ENCODE measurements at regions not wholly inside any gene's neighbourhood (a gene's known extent, or its start where the extent isn't known, plus 50 kb on each side); places are given as distances from the start of the nearest gene placed in this dataset.

- dilution Hi-C loops (cut with MboI; ENCODE audit: extremely low pct_ligation_motif_present, low sequenced_read_pairs) = no loop called here
- Histone ChIP-seq H3K27me3 (ENCODE audit: control insufficient read depth, extremely low read depth, insufficient read depth, low read length) (no peaks in the 10 kb centered on the region), H3K36me3 (ENCODE audit: control insufficient read depth in 2 of 2, extremely low read depth in 1 of 2, insufficient read depth in 2 of 2, low read length in 2 of 2) (no peaks in the 10 kb centered on the region), H3K4me3 (ENCODE audit: control insufficient read depth in 2 of 3, extremely low read depth in 1 of 3, insufficient read depth in 2 of 3, low read depth in 1 of 3, low read length in 3 of 3) (peak overlapping the region in 2 of 3 experiments; percentile 4 to 13), H3K27ac (ENCODE audit: control insufficient read depth, insufficient read depth, low read length) (no peak overlapping the region), H3K9me1 (ENCODE audit: control insufficient read depth, extremely low read depth, insufficient read depth, low read length) (no peaks in the 10 kb centered on the region), H3K79me2 (ENCODE audit: control insufficient read depth, insufficient read depth, low read length) (no peaks in the 10 kb centered on the region), H3K4me2 (ENCODE audit: control insufficient read depth, extremely low read depth, insufficient read depth, low read depth, low read length) (peak overlapping the region; percentile 63), H3K9me3 (ENCODE audit: control insufficient read depth, low read depth, low read length) (no peaks in the 10 kb centered on the region), H2AFZ (ENCODE audit: control insufficient read depth, low read length) (no peak overlapping the region), H3K9ac (ENCODE audit: control insufficient read depth, extremely low read depth, insufficient read depth, low read length) (no peak overlapping the region), H4K20me1 (ENCODE audit: control insufficient read depth, extremely low read depth, insufficient read depth, low read length) (no peaks in the 10 kb centered on the region), H3K4me1 (ENCODE audit: control insufficient read depth, extremely low read depth, insufficient read depth, low read length) (peaks cover 38% of the 10 kb centered on the region)
- peak; percentile 88 for FAIRE-seq
- DNase-seq (ENCODE audit: low read depth, low spot score) = no peak
- no peak for TF ChIP-seq EZH2 (IDR thresholded peaks at IDR 0.05; ENCODE audit: low read length)
- no peak for TF ChIP-seq CTCF (optimal IDR thresholded peaks at IDR 0.05 in 1 of 3, IDR thresholded peaks at IDR 0.05 in 1 of 3, conservative IDR thresholded peaks at IDR 0.05 in 1 of 3; ENCODE audit: extremely low read depth in 1 of 3, insufficient read depth in 2 of 3, low read length in 3 of 3)
Measured at GRCh38 chr4:123158576-123158975, 236.2 kb upstream of the NUDT6 start.

- peak overlapping the region; percentile 67 for H2AFZ ChIP-seq (ENCODE audit: control insufficient read depth, low read length)
- H3K4me2 ChIP-seq (ENCODE audit: control insufficient read depth, extremely low read depth, insufficient read depth, low read depth, low read length) = peak overlapping the region; percentile 43
- H3K27ac ChIP-seq (ENCODE audit: control insufficient read depth, insufficient read depth, low read length) = peak overlapping the region; percentile 11
- DNase-seq (ENCODE audit: low read depth, low spot score) (no peak), FAIRE-seq (no peak)
- H3K9me1 ChIP-seq (ENCODE audit: control insufficient read depth, extremely low read depth, insufficient read depth, low read length) = no peaks in the 10 kb centered on the region
- dilution Hi-C loops (cut with MboI; ENCODE audit: extremely low pct_ligation_motif_present, low sequenced_read_pairs) = no loop called here
- H3K4me3 ChIP-seq (ENCODE audit: control insufficient read depth in 2 of 3, extremely low read depth in 1 of 3, insufficient read depth in 2 of 3, low read depth in 1 of 3, low read length in 3 of 3) = no peak overlapping the region
- H3K9me3 ChIP-seq (ENCODE audit: control insufficient read depth, low read depth, low read length) = no peaks in the 10 kb centered on the region
- no peak for TF ChIP-seq CTCF (optimal IDR thresholded peaks at IDR 0.05 in 1 of 3, IDR thresholded peaks at IDR 0.05 in 1 of 3, conservative IDR thresholded peaks at IDR 0.05 in 1 of 3; ENCODE audit: extremely low read depth in 1 of 3, insufficient read depth in 2 of 3, low read length in 3 of 3)
- TF ChIP-seq EZH2 (IDR thresholded peaks at IDR 0.05; ENCODE audit: low read length) = no peak
- no peaks in the 10 kb centered on the region for H4K20me1 ChIP-seq (ENCODE audit: control insufficient read depth, extremely low read depth, insufficient read depth, low read length)
- H3K9ac ChIP-seq (ENCODE audit: control insufficient read depth, extremely low read depth, insufficient read depth, low read length) = no peak overlapping the region
- peaks cover 43% of the 10 kb centered on the region for H3K4me1 ChIP-seq (ENCODE audit: control insufficient read depth, extremely low read depth, insufficient read depth, low read length)
- H3K36me3 ChIP-seq (ENCODE audit: control insufficient read depth in 2 of 2, extremely low read depth in 1 of 2, insufficient read depth in 2 of 2, low read length in 2 of 2) = no peaks in the 10 kb centered on the region
- no peaks in the 10 kb centered on the region for H3K27me3 ChIP-seq (ENCODE audit: control insufficient read depth, extremely low read depth, insufficient read depth, low read length)
- H3K79me2 ChIP-seq (ENCODE audit: control insufficient read depth, insufficient read depth, low read length) = no peaks in the 10 kb centered on the region
Measured at GRCh38 chr4:123159479-123159878, 237.1 kb upstream of the NUDT6 start.

All from keratinocyte (primary cell).